Kidney (tissue), 13 donors: ENCODE measurements at regions not wholly inside any gene's neighbourhood (a gene's known extent, or its start where the extent isn't known, plus 50 kb on each side); places are given as distances from the start of the nearest gene placed in this dataset.

ENCODE experiments used
- DNase-seq, 5 donors: peaks; one replicate each; pipeline ENCODE4 v3.0.0-alpha.2; 2013 to 2020
- FAIRE-seq: peaks from 2 replicates; lab custom pipeline; 2012; peaks lifted over from hg19 to GRCh38; lab: Jason Lieb, UNC
- H3K27ac ChIP-seq, 2 donors: one replicate each; pipeline ENCODE4 v1.7.0; 2013; ENCODE audit warnings: low read depth in 2 of 2, low read length in 2 of 2, inconsistent platforms in 1 of 2
- H3K27me3 ChIP-seq: one replicate; pipeline ENCODE4 v1.7.1; 2013; ENCODE audit warnings: low read length, inconsistent platforms; ENCODE audit not compliant: control insufficient read depth, insufficient read depth
- H3K36me3 ChIP-seq, 3 donors: one replicate each; pipeline versions ENCODE4 v1.7.0 to v1.7.1; 2013; ENCODE audit warnings: low read length in 3 of 3, control low read depth in 1 of 3, inconsistent platforms in 1 of 3; ENCODE audit not compliant: insufficient read depth in 3 of 3, control insufficient read depth in 2 of 3
- H3K4me1 ChIP-seq, 3 donors: one replicate each; pipeline versions ENCODE4 v1.7.0 to v1.7.1; 2013; ENCODE audit warnings: low read length in 3 of 3, inconsistent platforms in 1 of 3, low read depth in 1 of 3; ENCODE audit not compliant: control insufficient read depth in 2 of 3, insufficient read depth in 2 of 3
- H3K4me3 ChIP-seq, 3 donors: one replicate each; pipeline versions ENCODE4 v1.7.0 to v1.8.1; 2013; ENCODE audit warnings: low read length in 3 of 3, control low read depth in 1 of 3, inconsistent platforms in 1 of 3
- H3K9ac ChIP-seq, 3 donors: one replicate each; pipeline versions ENCODE4 v1.7.0 to v1.7.1; 2013; ENCODE audit warnings: low read length in 3 of 3, control low read depth in 1 of 3, inconsistent platforms in 1 of 3
- H3K9me3 ChIP-seq, 3 donors: one replicate each; pipeline versions ENCODE4 v1.7.0 to v1.7.1; 2013; ENCODE audit warnings: low read length in 3 of 3, control low read depth in 1 of 3, inconsistent platforms in 1 of 3; ENCODE audit not compliant: control insufficient read depth in 2 of 3, insufficient read depth in 1 of 3
- intact Hi-C: fragments of 100-400 bp; cut with DNase I; formaldehyde crosslinking; loops from one replicate; pipeline ENCODE4 v1.11.1; 2022
- TF ChIP-seq, protein P1 (sequence below): IDR thresholded peaks from 3 replicates; pipeline ENCODE4 v1.5.1; 2012; ENCODE audit warnings: mild to moderate bottlenecking, moderate library complexity, borderline replicate concordance; ENCODE audit not compliant: insufficient read depth; ENCODE audit errors: extremely low read depth
- donor health status: control.
- donor health status: control.
- donor health status: control.
- donor health status: control.
- donor health status: control.
- donor health status: DM: yes; HTN: yes; CAD: no.
- donor health status: Normal renal cell carcinoma (clear cell type).

DNA sequence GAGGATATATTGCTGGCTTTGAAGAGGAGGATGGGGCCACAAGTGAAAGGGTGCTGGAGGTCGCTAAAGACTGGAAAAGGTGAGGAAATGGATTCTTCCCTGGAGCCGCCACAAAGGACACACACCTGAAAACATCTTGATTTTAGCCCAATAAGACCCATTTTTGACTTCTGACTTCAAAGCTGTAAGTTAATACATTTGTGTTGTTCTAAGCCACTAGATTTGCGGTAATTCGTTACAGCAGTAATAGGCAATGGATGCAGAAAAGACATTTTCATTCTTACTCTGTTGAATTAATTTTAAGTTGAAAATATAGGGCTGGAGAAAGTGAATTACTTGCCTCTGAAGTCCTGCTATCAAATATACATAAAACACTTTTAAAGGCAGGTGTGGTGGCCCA, 117.7 kb upstream of the RAB12 start:
- FAIRE-seq (no peak), DNase-seq (no peak)
- Histone ChIP-seq H3K9me3 (no peaks in the 10 kb centered on the region), H3K9ac (no peak overlapping the region), H3K27ac (no peak overlapping the region), H3K36me3 (no peaks in the 10 kb centered on the region), H3K27me3 (no peaks in the 10 kb centered on the region), H3K4me3 (no peak overlapping the region), H3K4me1 (no peaks in the 10 kb centered on the region)
- TF ChIP-seq, protein P1, sequence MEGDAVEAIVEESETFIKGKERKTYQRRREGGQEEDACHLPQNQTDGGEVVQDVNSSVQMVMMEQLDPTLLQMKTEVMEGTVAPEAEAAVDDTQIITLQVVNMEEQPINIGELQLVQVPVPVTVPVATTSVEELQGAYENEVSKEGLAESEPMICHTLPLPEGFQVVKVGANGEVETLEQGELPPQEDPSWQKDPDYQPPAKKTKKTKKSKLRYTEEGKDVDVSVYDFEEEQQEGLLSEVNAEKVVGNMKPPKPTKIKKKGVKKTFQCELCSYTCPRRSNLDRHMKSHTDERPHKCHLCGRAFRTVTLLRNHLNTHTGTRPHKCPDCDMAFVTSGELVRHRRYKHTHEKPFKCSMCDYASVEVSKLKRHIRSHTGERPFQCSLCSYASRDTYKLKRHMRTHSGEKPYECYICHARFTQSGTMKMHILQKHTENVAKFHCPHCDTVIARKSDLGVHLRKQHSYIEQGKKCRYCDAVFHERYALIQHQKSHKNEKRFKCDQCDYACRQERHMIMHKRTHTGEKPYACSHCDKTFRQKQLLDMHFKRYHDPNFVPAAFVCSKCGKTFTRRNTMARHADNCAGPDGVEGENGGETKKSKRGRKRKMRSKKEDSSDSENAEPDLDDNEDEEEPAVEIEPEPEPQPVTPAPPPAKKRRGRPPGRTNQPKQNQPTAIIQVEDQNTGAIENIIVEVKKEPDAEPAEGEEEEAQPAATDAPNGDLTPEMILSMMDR: no peak
- intact Hi-C loops: no loop called here

DNA sequence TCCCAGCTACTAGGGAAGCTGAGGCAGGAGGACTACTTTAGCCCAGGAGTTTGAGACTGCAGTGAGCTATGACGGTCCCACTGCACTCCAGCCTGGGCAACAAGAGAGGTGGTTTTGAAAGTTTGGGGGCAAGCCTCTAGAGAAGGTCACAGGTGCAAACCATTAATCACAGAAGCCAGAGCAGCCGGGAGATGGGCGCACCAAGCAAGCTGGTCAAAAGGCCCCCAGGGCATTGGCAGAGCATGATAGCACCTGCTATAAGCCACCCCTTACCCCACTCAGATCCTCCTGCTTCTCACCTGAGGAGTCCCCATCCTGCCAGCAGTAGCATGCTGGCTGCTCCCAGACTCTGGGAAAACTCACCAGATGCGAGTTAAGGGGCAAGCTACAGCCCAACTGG, 116.1 kb upstream of the RAB12 start:
- DNase-seq (no peak), FAIRE-seq (no peak)
- Histone ChIP-seq H3K4me3 (no peak overlapping the region), H3K27me3 (no peaks in the 10 kb centered on the region), H3K4me1 (no peaks in the 10 kb centered on the region), H3K27ac (no peak overlapping the region), H3K36me3 (no peaks in the 10 kb centered on the region), H3K9ac (no peak overlapping the region), H3K9me3 (no peaks in the 10 kb centered on the region)
- intact Hi-C loops: no loop called here
- TF ChIP-seq, protein P1: no peak

DNA sequence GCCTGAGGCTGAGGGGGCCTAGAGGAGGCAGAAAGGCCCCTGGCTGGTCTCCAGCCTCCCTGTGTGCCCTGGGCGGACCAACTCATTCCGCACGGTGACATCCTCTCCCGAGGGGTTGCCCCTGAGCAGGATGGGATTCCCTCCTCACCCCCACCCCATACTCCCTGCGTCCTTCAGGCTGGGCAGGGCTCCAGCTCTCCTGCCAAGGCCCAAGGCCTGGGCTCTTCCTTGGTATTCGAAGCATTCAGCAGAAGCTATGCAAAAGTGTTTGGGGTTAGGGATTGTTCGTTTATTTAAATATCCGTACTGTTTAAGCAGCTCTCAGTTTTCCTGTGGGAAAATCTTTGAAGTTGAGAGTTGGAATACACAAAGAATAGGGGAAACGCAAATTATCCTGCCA, 113.1 kb upstream of the RAB12 start:
- Histone ChIP-seq H3K4me3 (no peak overlapping the region), H3K4me1 (peaks cover 0 to under 1% (median 0%) of the 10 kb centered on the region in 3 donors), H3K9me3 (no peaks in the 10 kb centered on the region), H3K27me3 (no peaks in the 10 kb centered on the region), H3K27ac (no peak overlapping the region), H3K9ac (no peak overlapping the region), H3K36me3 (no peaks in the 10 kb centered on the region)
- FAIRE-seq (no peak), DNase-seq (no peak)
- TF ChIP-seq, protein P1: no peak
- intact Hi-C loops: no loop called here

DNA sequence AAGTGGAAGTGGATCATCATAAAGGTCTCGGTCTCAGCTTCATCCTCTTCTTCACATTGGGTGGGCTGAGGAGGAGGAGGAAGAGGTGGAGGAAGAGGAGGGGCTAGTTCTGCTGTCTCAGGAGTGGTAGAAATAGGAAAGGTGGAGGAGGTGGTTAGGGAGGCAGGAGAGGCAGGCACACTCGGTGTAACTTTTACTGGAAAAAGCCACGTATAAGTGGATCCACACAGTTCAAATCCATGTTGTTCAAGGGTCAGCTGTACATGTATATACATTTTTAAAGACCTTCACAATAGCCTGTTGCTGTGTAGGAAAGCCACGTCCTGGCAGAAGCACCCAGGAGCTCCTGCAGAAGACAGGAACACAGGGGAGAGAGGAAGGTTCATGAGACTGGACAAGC, 110.3 kb upstream of the RAB12 start:
- DNase-seq: no peak

More for the DNA sequence above, 110.3 kb upstream of the RAB12 start:
- H3K9me3 ChIP-seq: no peaks in the 10 kb centered on the region
- no peak for FAIRE-seq
- no peaks in the 10 kb centered on the region for H3K36me3 ChIP-seq
- intact Hi-C loops: no loop called here
- no peaks in the 10 kb centered on the region for H3K27me3 ChIP-seq
- H3K9ac ChIP-seq: no peak overlapping the region
- peaks cover 0 to 3% (median 0%) of the 10 kb centered on the region in 3 donors for H3K4me1 ChIP-seq
- TF ChIP-seq, protein P1: no peak
- no peak overlapping the region for H3K4me3 ChIP-seq
- no peak overlapping the region for H3K27ac ChIP-seq
